HCT116 (cell line): ENCODE measurements at regions not wholly inside any gene's neighbourhood (a gene's known extent, or its start where the extent isn't known, plus 50 kb on each side); places are given as distances from the start of the nearest gene placed in this dataset.

Experiments
- ATAC-seq: fragments of 200-7000 bp; cut with Tn5 transposase; 2 replicates; pipeline ENCODE4 v1.9.1; 2020; ENCODE audit warnings: mild to moderate bottlenecking, moderate library complexity
- BruUV-seq: library from RNA; stranded (reverse); fragments of 400-500 nt; replicated peaks from 2 replicates; lab custom pipeline; 2021; lab: Mats Ljungman, UMichigan
- CTCF ChIA-PET: fragments of 300-600 bp; sonication (Branson Sonifier 250); formaldehyde crosslinking; loops from one replicate; lab custom pipeline; 2021; ENCODE audit warnings: antibody characterized with exemption; lab: Charles Lee
- POLR2A ChIA-PET: fragments of 300-600, 350-600 bp; sonication (Branson Sonifier 250); formaldehyde crosslinking; loops from one replicate; lab custom pipeline; 2021; ENCODE audit warnings: antibody characterized with exemption; lab: Charles Lee
- RAD21 ChIA-PET, 2 experiments: fragments of 300-600 bp; sonication (Branson Sonifier 250); formaldehyde crosslinking; loops; one replicate each; lab custom pipeline; 2023; ENCODE audit warnings: low total read pairs in 2 of 2; ENCODE audit not compliant: uncharacterized antibody in 2 of 2, unreplicated experiment in 2 of 2, low non-redundant PET in 1 of 2; lab: Charles Lee
- DNase-seq: peaks from one replicate; pipeline ENCODE4 v3.0.0-alpha.2; 2010; ENCODE audit warnings: low read depth, low spot score
- H2AFZ ChIP-seq: fragments of 200-600 bp; shearing (Covaris generic), sonication (generic); 2 replicates; pipeline ENCODE4 v1.6.1; 2017; ENCODE audit warnings: low read depth, mixed run types, mixed read lengths, antibody characterized with exemption, low read length; ENCODE audit not compliant: poor library complexity, severe bottlenecking
- H3K27ac ChIP-seq: 2 replicates; pipeline ENCODE4 v1.5.1; 2012; ENCODE audit warnings: low read depth, low read length
- H3K27me3 ChIP-seq: fragments of 200-600 bp; sonication (generic); 2 replicates; pipeline ENCODE4 v1.6.1; 2016; ENCODE audit warnings: mixed run types, low read length, mixed read lengths; ENCODE audit not compliant: insufficient read depth
- H3K36me3 ChIP-seq, 2 experiments: fragments of 200-500 bp in 1 of 2; fragments of 200-600 bp in 1 of 2; sonication (Bioruptor generic) in 1 of 2; sonication (generic) in 1 of 2; 2 replicates each; pipeline versions ENCODE4 v1.5.1 to v1.6.1; 2014 to 2016; ENCODE audit warnings: low read length in 2 of 2, inconsistent platforms in 1 of 2, mixed read lengths in 1 of 2, mixed run types in 1 of 2; ENCODE audit not compliant: insufficient read depth in 2 of 2, control insufficient read depth in 1 of 2
- H3K4me1 ChIP-seq, 2 experiments: fragments of 200-600 bp in 1 of 2; sonication (generic) in 1 of 2; 2 replicates each; pipeline versions ENCODE4 v1.5.1 to v1.6.1; 2012 to 2017; ENCODE audit warnings: low read length in 2 of 2, inconsistent platforms in 1 of 2, mild to moderate bottlenecking in 1 of 2, mixed read lengths in 1 of 2, mixed run types in 1 of 2, moderate library complexity in 1 of 2; ENCODE audit not compliant: insufficient read depth in 2 of 2, control insufficient read depth in 1 of 2
- H3K4me2 ChIP-seq: fragments of 200-600 bp; sonication (generic); 2 replicates; pipeline ENCODE4 v1.6.1; 2017; ENCODE audit warnings: mixed run types, low read length, mixed read lengths
- H3K4me3 ChIP-seq, 2 experiments: fragments of 200-600 bp in 1 of 2; sonication (generic) in 1 of 2; replicated peaks in 1 of 2; 2 replicates each; pipeline ENCODE4 v1.5.1; 2011 to 2016; ENCODE audit warnings: low read length in 2 of 2, control low read depth in 1 of 2, low read depth in 1 of 2, mild to moderate bottlenecking in 1 of 2, mixed read lengths in 1 of 2, mixed run types in 1 of 2
- H3K79me2 ChIP-seq: fragments of 200-600 bp; sonication (generic); 2 replicates; pipeline ENCODE4 v1.6.1; 2017; ENCODE audit warnings: mild to moderate bottlenecking, mixed run types, low read length, moderate library complexity, mixed read lengths; ENCODE audit not compliant: insufficient read depth
- H3K9ac ChIP-seq: fragments of 200-600 bp; sonication (generic); 2 replicates; pipeline ENCODE4 v1.6.1; 2016; ENCODE audit warnings: low read length, mixed read lengths
- H3K9me2 ChIP-seq: fragments of 200-600 bp; sonication (generic), shearing (Covaris generic); 2 replicates; pipeline ENCODE4 v1.6.1; 2017; ENCODE audit warnings: mixed run types, mild to moderate bottlenecking, moderate library complexity; ENCODE audit not compliant: insufficient read depth
- H3K9me3 ChIP-seq, 2 experiments: fragments of 200-500 bp in 1 of 2; fragments of 200-600 bp in 1 of 2; sonication (Bioruptor generic) in 1 of 2; sonication (generic) in 1 of 2; 2 replicates each; pipeline ENCODE4 v1.6.1; 2014 to 2017; ENCODE audit warnings: low read length in 2 of 2, mixed read lengths in 2 of 2, inconsistent platforms in 1 of 2, low read depth in 1 of 2, mild to moderate bottlenecking in 1 of 2, mixed run types in 1 of 2, moderate library complexity in 1 of 2; ENCODE audit not compliant: control insufficient read depth in 1 of 2, insufficient read depth in 1 of 2
- H4K20me1 ChIP-seq: fragments of 200-600 bp; sonication (generic), shearing (Covaris generic); 2 replicates; pipeline ENCODE4 v1.6.1; 2017; ENCODE audit warnings: mixed run types, mild to moderate bottlenecking, moderate library complexity; ENCODE audit not compliant: insufficient read depth
- CBX3 ChIP-seq: IDR thresholded peaks from 2 replicates; pipeline ENCODE4 v1.6.1; 2012; ENCODE audit warnings: low read depth
- CEBPB ChIP-seq: IDR thresholded peaks from 2 replicates; pipeline ENCODE4 v1.6.1; 2012; ENCODE audit warnings: low read depth
- EGR1 ChIP-seq: IDR thresholded peaks from 2 replicates; pipeline ENCODE4 v1.6.1; 2012; ENCODE audit warnings: low read depth
- ELF1 ChIP-seq: IDR thresholded peaks from 2 replicates; pipeline ENCODE4 v1.6.1; 2012; ENCODE audit warnings: low read depth, borderline replicate concordance
- EZH2phosphoT487 ChIP-seq: fragments of 200-600 bp; IDR thresholded peaks from 2 replicates; pipeline ENCODE4 v1.6.1; 2018; ENCODE audit warnings: antibody characterized with exemption, borderline replicate concordance
- FOSL1 ChIP-seq: IDR thresholded peaks from 2 replicates; pipeline ENCODE4 v1.6.1; 2012; ENCODE audit warnings: low read depth
- JUND ChIP-seq: IDR thresholded peaks from 2 replicates; pipeline ENCODE4 v1.6.1; 2012
- POLR2A ChIP-seq: IDR thresholded peaks from 2 replicates; pipeline ENCODE4 v1.7.0; 2011; ENCODE audit warnings: borderline replicate concordance; ENCODE audit not compliant: insufficient read depth, insufficient read length; ENCODE audit errors: extremely low read depth
- POLR2AphosphoS5 ChIP-seq: IDR thresholded peaks from 2 replicates; pipeline ENCODE4 v1.6.1; 2011; ENCODE audit warnings: mild to moderate bottlenecking, low read depth, low read length, moderate library complexity
- RAD21 ChIP-seq: IDR thresholded peaks from 2 replicates; pipeline ENCODE4 v1.6.1; 2012; ENCODE audit warnings: low read depth, mild to moderate bottlenecking
- SIN3A ChIP-seq: IDR thresholded peaks from 2 replicates; pipeline ENCODE4 v1.6.1; 2012; ENCODE audit warnings: low read depth
- SP1 ChIP-seq: IDR thresholded peaks from 2 replicates; pipeline ENCODE4 v1.6.1; 2012; ENCODE audit warnings: low read depth
- TCF7L2 ChIP-seq: IDR thresholded peaks from 2 replicates; pipeline ENCODE4 v1.7.0; 2011; ENCODE audit warnings: borderline replicate concordance, inconsistent platforms; ENCODE audit not compliant: insufficient read depth, insufficient read length; ENCODE audit errors: extremely low read depth
- YY1 ChIP-seq: IDR thresholded peaks from 2 replicates; pipeline ENCODE4 v1.6.1; 2011; ENCODE audit warnings: low read length, low read depth, moderate library complexity, mild to moderate bottlenecking; ENCODE audit not compliant: insufficient replicate concordance; ENCODE audit errors: extremely low read depth
- ZFX ChIP-seq: fragments of 450-650 bp; IDR thresholded peaks from 2 replicates; pipeline ENCODE4 v1.6.1; 2017
- ZNF274 ChIP-seq: fragments of 200-500 bp; sonication (Bioruptor generic); IDR thresholded peaks from 2 replicates; pipeline ENCODE4 v1.6.1; 2014; ENCODE audit warnings: mild to moderate bottlenecking, low read depth, low read length, inconsistent platforms
- intact Hi-C: fragments of 100-400 bp; cut with micrococcal nuclease; formaldehyde crosslinking; loops from 2 replicates; pipeline ENCODE4 v1.10.0; 2022
- TF ChIP-seq, protein P1 (sequence below): IDR thresholded peaks from 2 replicates; pipeline ENCODE4 v1.6.1; 2012
- TF ChIP-seq, protein P2 (sequence below): IDR thresholded peaks from 2 replicates; pipeline ENCODE4 v1.6.1; 2012
- TF ChIP-seq, protein P3 (sequence below), 3 experiments: fragments of 200-600 bp in 1 of 3; sonication (generic) in 1 of 3; IDR thresholded peaks in 2 of 3; conservative IDR thresholded peaks in 1 of 3; 2 replicates each; pipeline ENCODE4 v1.5.1; 2012 to 2017; ENCODE audit warnings: low read depth in 2 of 3, low read length in 2 of 3, antibody characterized with exemption in 1 of 3, borderline replicate concordance in 1 of 3, control low read depth in 1 of 3, mild to moderate bottlenecking in 1 of 3, mixed read lengths in 1 of 3, mixed run types in 1 of 3, moderate library complexity in 1 of 3; ENCODE audit not compliant: insufficient read depth in 1 of 3
- TF ChIP-seq, protein P4 (sequence below): IDR thresholded peaks from 2 replicates; pipeline ENCODE4 v1.6.1; 2011; ENCODE audit warnings: mild to moderate bottlenecking, low read length, moderate library complexity; ENCODE audit not compliant: insufficient replicate concordance; ENCODE audit errors: extremely low read depth

DNA sequence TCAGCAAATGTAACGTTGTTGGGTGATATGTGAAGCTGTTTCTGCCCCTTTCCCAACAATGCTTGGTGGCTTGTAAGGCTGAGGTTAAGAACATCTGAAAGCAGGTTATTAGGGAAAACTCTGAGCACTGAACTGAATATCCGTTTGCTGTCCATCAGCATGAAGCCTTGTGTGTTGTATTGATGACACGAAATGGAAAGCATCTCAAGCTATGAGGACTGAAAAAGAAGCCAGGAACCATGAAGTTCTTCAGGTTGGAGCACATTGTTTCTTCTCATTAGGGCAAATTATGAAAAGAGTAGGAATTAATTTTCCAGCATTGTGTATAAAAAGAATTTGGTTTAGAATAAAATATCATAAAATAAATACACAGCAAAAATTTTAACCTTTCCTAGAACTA, 106.8 kb downstream of the IZUMO3 start (continued):
- TF ChIP-seq FOSL1 (no peak), RAD21 (no peak), SP1 (no peak), SIN3A (no peak), JUND (no peak), EGR1 (no peak), POLR2AphosphoS5 (no peak)

DNA sequence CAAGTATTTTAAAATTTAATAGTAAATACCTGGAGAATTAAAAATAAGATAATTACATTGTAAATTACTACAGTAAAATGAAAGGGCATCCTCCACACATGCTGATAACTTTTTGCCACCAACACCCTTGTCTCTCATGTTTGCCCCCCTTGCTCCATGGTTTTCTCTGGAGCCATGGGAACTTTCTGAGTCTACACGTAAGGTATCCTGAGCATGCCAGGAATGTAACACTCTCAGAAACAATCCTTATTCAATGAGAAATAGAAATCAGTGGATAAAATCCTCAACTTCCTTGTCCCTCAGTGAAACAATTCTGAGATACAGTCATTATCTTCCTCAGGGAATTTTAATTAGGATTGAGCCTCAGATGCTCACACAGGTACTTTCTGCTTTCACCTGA, 108.9 kb downstream of the IZUMO3 start:
- TF ChIP-seq CEBPB (no peak), RAD21 (no peak), TCF7L2 (no peak), ZFX (no peak), JUND (no peak), POLR2A (no peak), SP1 (no peak), ZNF274 (no peak), EZH2phosphoT487 (no peak), SIN3A (no peak), CBX3 (no peak), YY1 (no peak), POLR2AphosphoS5 (no peak), ELF1 (no peak)
- TF ChIP-seq, protein P1, sequence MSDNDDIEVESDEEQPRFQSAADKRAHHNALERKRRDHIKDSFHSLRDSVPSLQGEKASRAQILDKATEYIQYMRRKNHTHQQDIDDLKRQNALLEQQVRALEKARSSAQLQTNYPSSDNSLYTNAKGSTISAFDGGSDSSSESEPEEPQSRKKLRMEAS, result no peak
- TF ChIP-seq, protein P2, sequence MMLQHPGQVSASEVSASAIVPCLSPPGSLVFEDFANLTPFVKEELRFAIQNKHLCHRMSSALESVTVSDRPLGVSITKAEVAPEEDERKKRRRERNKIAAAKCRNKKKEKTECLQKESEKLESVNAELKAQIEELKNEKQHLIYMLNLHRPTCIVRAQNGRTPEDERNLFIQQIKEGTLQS, result no peak
- TF ChIP-seq, protein P3, sequence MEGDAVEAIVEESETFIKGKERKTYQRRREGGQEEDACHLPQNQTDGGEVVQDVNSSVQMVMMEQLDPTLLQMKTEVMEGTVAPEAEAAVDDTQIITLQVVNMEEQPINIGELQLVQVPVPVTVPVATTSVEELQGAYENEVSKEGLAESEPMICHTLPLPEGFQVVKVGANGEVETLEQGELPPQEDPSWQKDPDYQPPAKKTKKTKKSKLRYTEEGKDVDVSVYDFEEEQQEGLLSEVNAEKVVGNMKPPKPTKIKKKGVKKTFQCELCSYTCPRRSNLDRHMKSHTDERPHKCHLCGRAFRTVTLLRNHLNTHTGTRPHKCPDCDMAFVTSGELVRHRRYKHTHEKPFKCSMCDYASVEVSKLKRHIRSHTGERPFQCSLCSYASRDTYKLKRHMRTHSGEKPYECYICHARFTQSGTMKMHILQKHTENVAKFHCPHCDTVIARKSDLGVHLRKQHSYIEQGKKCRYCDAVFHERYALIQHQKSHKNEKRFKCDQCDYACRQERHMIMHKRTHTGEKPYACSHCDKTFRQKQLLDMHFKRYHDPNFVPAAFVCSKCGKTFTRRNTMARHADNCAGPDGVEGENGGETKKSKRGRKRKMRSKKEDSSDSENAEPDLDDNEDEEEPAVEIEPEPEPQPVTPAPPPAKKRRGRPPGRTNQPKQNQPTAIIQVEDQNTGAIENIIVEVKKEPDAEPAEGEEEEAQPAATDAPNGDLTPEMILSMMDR (IDR thresholded peaks at IDR 0.05 in 2 of 3, conservative IDR thresholded peaks at IDR 0.05 in 1 of 3; ENCODE audit: borderline replicate concordance in 1 of 3, insufficient read depth in 1 of 3, low read depth in 2 of 3, low read length in 2 of 3), result no peak
- TF ChIP-seq, protein P4, sequence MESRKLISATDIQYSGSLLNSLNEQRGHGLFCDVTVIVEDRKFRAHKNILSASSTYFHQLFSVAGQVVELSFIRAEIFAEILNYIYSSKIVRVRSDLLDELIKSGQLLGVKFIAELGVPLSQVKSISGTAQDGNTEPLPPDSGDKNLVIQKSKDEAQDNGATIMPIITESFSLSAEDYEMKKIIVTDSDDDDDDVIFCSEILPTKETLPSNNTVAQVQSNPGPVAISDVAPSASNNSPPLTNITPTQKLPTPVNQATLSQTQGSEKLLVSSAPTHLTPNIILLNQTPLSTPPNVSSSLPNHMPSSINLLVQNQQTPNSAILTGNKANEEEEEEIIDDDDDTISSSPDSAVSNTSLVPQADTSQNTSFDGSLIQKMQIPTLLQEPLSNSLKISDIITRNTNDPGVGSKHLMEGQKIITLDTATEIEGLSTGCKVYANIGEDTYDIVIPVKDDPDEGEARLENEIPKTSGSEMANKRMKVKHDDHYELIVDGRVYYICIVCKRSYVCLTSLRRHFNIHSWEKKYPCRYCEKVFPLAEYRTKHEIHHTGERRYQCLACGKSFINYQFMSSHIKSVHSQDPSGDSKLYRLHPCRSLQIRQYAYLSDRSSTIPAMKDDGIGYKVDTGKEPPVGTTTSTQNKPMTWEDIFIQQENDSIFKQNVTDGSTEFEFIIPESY, result no peak
- no peaks in the 10 kb centered on the region for H3K79me2 ChIP-seq
- CTCF ChIA-PET, result no interaction called here
- H3K36me3 ChIP-seq, result no peaks in the 10 kb centered on the region
- no peak overlapping the region for H3K9ac ChIP-seq
- RAD21 ChIA-PET, result no interaction called here
- no peak overlapping the region for H2AFZ ChIP-seq
- no peak overlapping the region for H3K4me3 ChIP-seq
- H3K9me2 ChIP-seq, result no peaks in the 10 kb centered on the region
- no peak overlapping the region for H3K27ac ChIP-seq
- no peak for ATAC-seq
- BruUV-seq, result no TSS peak
- H4K20me1 ChIP-seq, result no peaks in the 10 kb centered on the region
- no peaks in the 10 kb centered on the region for H3K27me3 ChIP-seq
- no peaks in the 10 kb centered on the region for H3K4me1 ChIP-seq
- POLR2A ChIA-PET, result no interaction called here
- intact Hi-C loops, result no loop called here
- peaks cover 10 to 12% of the 10 kb centered on the region in 2 experiments; a peak in 2 of 4 replicates for H3K9me3 ChIP-seq
- no peak overlapping the region for H3K4me2 ChIP-seq
- no peak for DNase-seq
